NCI-H187 (cell line): ENCODE measurements at regions not wholly inside any gene's neighbourhood (a gene's known extent, or its start where the extent isn't known, plus 50 kb on each side); places are given as distances from the start of the nearest gene placed in this dataset.

Experiments used
- DNase-seq, 2 experiments: peaks; one replicate each; lab custom pipeline; 2025; lab: John Stamatoyannopoulos, UW

- no peak for DNase-seq
Observed at GRCh38 chr2:236799391-236800026, 229.9 kb downstream of the ACKR3 start.

- DNase-seq, result no peak
Observed at GRCh38 chr2:236802862-236803261, 233.2 kb downstream of the ACKR3 start.

- no peak for DNase-seq
Observed at GRCh38 chr2:236803621-236804020, 234.0 kb downstream of the ACKR3 start.

GRCh38 chr2:236805800-236806531, 236.3 kb downstream of the ACKR3 start:
- no peak for DNase-seq

GRCh38 chr2:236809716-236810115, 240.1 kb downstream of the ACKR3 start:
- no peak for DNase-seq

GRCh38 chr2:236811062-236811656, 241.5 kb downstream of the ACKR3 start:
- no peak for DNase-seq

- no peak for DNase-seq
Observed at GRCh38 chr2:236813766-236814165, 244.1 kb downstream of the ACKR3 start.

- no peak for DNase-seq
Observed at GRCh38 chr2:236814593-236814992, 245.0 kb downstream of the ACKR3 start.

- DNase-seq, result no peak
Observed at GRCh38 chr2:236815746-236816145, 246.1 kb downstream of the ACKR3 start.

GRCh38 chr2:236816197-236817170, 246.9 kb downstream of the ACKR3 start:
- no peak for DNase-seq

- DNase-seq, result no peak
Observed at GRCh38 chr2:236818281-236819045, 248.8 kb downstream of the ACKR3 start.

- DNase-seq, result peak in 1 of 2 experiments; percentile 28
Observed at GRCh38 chr2:236819275-236820002, 249.8 kb downstream of the ACKR3 start.

- DNase-seq, result no peak
Observed at GRCh38 chr2:236820763-236821344, 251.2 kb downstream of the ACKR3 start.

- no peak for DNase-seq
Observed at GRCh38 chr2:236823041-236823629, 253.5 kb downstream of the ACKR3 start.

- no peak for DNase-seq
Observed at GRCh38 chr2:236823963-236824362, 254.3 kb downstream of the ACKR3 start.

- DNase-seq, result peak; percentile 8 to 10
Observed at GRCh38 chr2:236824836-236825235, 255.2 kb downstream of the ACKR3 start.

GRCh38 chr2:236825989-236826510, 256.4 kb downstream of the ACKR3 start:
- no peak for DNase-seq

GRCh38 chr2:236826606-236827156, 257.1 kb downstream of the ACKR3 start:
- no peak for DNase-seq

GRCh38 chr2:236827997-236828396, 257.7 kb upstream of the COPS8 start:
- no peak for DNase-seq
